Dedifferentiated amniotic fluid mesenchymal stem cell (primary cell): ENCODE measurements at regions not wholly inside any gene's neighbourhood (a gene's known extent, or its start where the extent isn't known, plus 50 kb on each side); places are given as distances from the start of the nearest gene placed in this dataset.
A peak's percentile ranks its signal among the peaks of the same experiment; 100 is the strongest.
"Not testable (repeated sequence)": the region's sequence is repeated elsewhere in the genome, so short reads cannot be mapped to it uniquely, and the experiment has no call there.

Source experiments
- DNase-seq: peaks from one replicate; pipeline ENCODE4 v3.0.0-alpha.2; 2016; ENCODE audit errors: extremely low spot score

- DNase-seq, result no peak
Measured at GRCh38 chr12:128018067-128018466, 248.9 kb upstream of the TMEM132C start.

- no peak for DNase-seq
Measured at GRCh38 chr12:128019996-128020544, 246.9 kb upstream of the TMEM132C start.

- DNase-seq, result no peak
Measured at GRCh38 chr12:128021561-128021960, 245.4 kb upstream of the TMEM132C start.

GRCh38 chr12:128025589-128026245 lies 241.3 kb upstream of the TMEM132C start:
- DNase-seq, result no peak

GRCh38 chr12:128026696-128027574 lies 240.0 kb upstream of the TMEM132C start:
- DNase-seq, result no peak

GRCh38 chr12:128033473-128033872 lies 233.5 kb upstream of the TMEM132C start:
- DNase-seq, result no peak

- DNase-seq, result no peak
Measured at GRCh38 chr12:128040971-128041370, 226.0 kb upstream of the TMEM132C start.

GRCh38 chr12:128042283-128042682 lies 224.7 kb upstream of the TMEM132C start:
- not testable (repeated sequence) for DNase-seq

- DNase-seq, result no peak
Measured at GRCh38 chr12:128042825-128043224, 224.1 kb upstream of the TMEM132C start.

- DNase-seq, result no peak
Measured at GRCh38 chr12:128043317-128043716, 223.7 kb upstream of the TMEM132C start.

GRCh38 chr12:128047266-128048060 lies 219.5 kb upstream of the TMEM132C start:
- no peak for DNase-seq

- no peak for DNase-seq
Measured at GRCh38 chr12:128052331-128052730, 214.6 kb upstream of the TMEM132C start.

GRCh38 chr12:128052777-128053176 lies 214.2 kb upstream of the TMEM132C start:
- DNase-seq, result no peak

- no peak for DNase-seq
Measured at GRCh38 chr12:128055567-128055966, 211.4 kb upstream of the TMEM132C start.

- DNase-seq, result no peak
Measured at GRCh38 chr12:128056136-128056801, 210.7 kb upstream of the TMEM132C start.

- no peak for DNase-seq
Measured at GRCh38 chr12:128057586-128057985, 209.4 kb upstream of the TMEM132C start.

- DNase-seq, result no peak
Measured at GRCh38 chr12:128059621-128060370, 207.2 kb upstream of the TMEM132C start.

- no peak for DNase-seq
Measured at GRCh38 chr12:128068211-128068610, 198.8 kb upstream of the TMEM132C start.

- DNase-seq, result peak; percentile 43
Measured at GRCh38 chr12:128069359-128069997, 197.5 kb upstream of the TMEM132C start.

GRCh38 chr12:128073937-128074336 lies 193.0 kb upstream of the TMEM132C start:
- DNase-seq, result no peak
